ENCODE measurements at regions not wholly inside any gene's neighbourhood (a gene's known extent, or its start where the extent isn't known, plus 50 kb on each side); places are given as distances from the start of the nearest gene placed in this dataset.

DNA sequence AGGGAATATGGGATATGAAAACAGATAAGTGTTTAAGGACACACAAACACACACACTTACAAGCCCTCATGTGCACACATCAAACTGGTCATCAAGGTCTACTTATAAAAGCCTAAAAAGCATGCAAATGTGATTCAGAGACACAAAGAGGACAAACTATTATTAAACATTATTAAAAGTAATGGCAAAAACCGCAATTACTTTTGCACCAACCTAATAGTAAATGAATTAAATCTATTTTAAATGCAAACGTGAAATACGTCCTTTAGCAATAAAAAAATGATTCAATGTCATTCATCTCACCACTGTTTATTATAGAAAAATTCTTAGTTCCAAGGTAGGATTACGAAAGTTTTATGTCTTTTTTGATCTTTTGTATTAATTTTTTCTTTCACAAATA lies 91.1 kb upstream of the ARMCX2 start:
- TF ChIP-seq GATA3 (IDR thresholded peaks at IDR 0.05; ENCODE audit: low read depth, low read length) (no peak), GATA2 (IDR thresholded peaks at IDR 0.05; ENCODE audit: low read depth, low read length) (no peak)
